ENCODE measurements at regions not wholly inside any gene's neighbourhood (a gene's known extent, or its start where the extent isn't known, plus 50 kb on each side); places are given as distances from the start of the nearest gene placed in this dataset.

DNA sequence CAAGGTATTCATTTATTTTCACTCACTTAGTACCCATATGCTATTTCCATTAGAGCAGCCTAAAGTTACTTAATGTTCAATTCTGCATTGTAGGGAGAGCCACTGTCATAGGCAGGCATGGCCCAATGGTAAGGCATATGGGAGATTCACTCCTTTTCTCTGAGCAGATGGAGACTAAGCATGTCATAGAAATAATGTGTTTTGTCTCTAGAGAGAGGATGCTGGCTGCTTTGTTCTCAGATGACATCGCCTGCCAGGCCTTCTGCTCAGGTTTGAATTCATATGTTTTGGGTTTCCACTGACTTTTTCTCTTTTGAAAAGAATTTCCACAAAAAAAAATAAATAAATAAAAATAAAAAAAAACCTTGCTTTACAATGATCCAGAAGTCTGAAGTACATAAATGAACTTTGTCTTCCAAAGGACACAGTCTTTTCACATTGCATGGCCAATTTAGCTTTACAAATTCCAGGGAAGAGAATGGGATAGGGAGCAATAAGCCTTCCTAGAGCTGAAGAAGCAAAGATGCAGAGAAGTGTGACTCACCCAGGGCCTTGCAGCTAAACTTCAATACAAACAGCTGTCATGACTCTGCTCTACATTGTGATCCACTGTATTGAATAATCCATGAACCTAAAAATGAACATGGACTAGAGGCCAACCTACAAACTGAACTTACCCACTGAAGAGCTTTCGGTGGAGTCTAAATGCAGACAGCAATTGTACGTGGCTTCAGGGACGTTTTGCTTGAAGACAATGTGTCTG, 422.5 kb downstream of the CMPK2 start:
- no peak for TF ChIP-seq EZH2 (IDR thresholded peaks at IDR 0.05; ENCODE audit: borderline replicate concordance, low read depth, low read length, severe bottlenecking)
- TF ChIP-seq, protein P1, sequence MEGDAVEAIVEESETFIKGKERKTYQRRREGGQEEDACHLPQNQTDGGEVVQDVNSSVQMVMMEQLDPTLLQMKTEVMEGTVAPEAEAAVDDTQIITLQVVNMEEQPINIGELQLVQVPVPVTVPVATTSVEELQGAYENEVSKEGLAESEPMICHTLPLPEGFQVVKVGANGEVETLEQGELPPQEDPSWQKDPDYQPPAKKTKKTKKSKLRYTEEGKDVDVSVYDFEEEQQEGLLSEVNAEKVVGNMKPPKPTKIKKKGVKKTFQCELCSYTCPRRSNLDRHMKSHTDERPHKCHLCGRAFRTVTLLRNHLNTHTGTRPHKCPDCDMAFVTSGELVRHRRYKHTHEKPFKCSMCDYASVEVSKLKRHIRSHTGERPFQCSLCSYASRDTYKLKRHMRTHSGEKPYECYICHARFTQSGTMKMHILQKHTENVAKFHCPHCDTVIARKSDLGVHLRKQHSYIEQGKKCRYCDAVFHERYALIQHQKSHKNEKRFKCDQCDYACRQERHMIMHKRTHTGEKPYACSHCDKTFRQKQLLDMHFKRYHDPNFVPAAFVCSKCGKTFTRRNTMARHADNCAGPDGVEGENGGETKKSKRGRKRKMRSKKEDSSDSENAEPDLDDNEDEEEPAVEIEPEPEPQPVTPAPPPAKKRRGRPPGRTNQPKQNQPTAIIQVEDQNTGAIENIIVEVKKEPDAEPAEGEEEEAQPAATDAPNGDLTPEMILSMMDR (IDR thresholded peaks at IDR 0.05; ENCODE audit: borderline replicate concordance, extremely low read depth, low read length, poor library complexity, severe bottlenecking) = no peak
